Activated CD4-positive, alpha-beta memory T cell treated with anti-CD3 and anti-CD28 coated beads for 36 hours (primary cell): ENCODE measurements at regions not wholly inside any gene's neighbourhood (a gene's known extent, or its start where the extent isn't known, plus 50 kb on each side); places are given as distances from the start of the nearest gene placed in this dataset.

Experiments used
- CTCF ChIA-PET: fragments of 350-600 bp; sonication (Branson Sonifier 250); formaldehyde crosslinking; loops from one replicate; lab custom pipeline; 2021; ENCODE audit warnings: antibody characterized with exemption, inconsistent platforms; lab: Charles Lee
- POLR2A ChIA-PET: fragments of 350-600 bp; sonication (Branson Sonifier 250); formaldehyde crosslinking; loops from one replicate; lab custom pipeline; 2021; ENCODE audit warnings: antibody characterized with exemption; lab: Charles Lee
- DNase-seq: peaks from one replicate; pipeline ENCODE4 v3.0.0-alpha.2; 2020
- H3K27ac Mint-ChIP-seq: one replicate; pipeline ENCODE4 v1.8.0; 2021; ENCODE audit warnings: mixed read lengths
- H3K27me3 Mint-ChIP-seq: one replicate; pipeline ENCODE4 v1.8.0; 2021; ENCODE audit warnings: mixed read lengths
- H3K36me3 Mint-ChIP-seq: one replicate; pipeline ENCODE4 v1.8.0; 2021; ENCODE audit warnings: mixed read lengths
- H3K4me1 Mint-ChIP-seq: one replicate; pipeline ENCODE4 v1.8.0; 2021; ENCODE audit warnings: low read depth, mixed read lengths
- H3K4me3 Mint-ChIP-seq: one replicate; pipeline ENCODE4 v1.8.0; 2021; ENCODE audit warnings: mild to moderate bottlenecking, mixed read lengths
- H3K9me3 Mint-ChIP-seq: one replicate; pipeline ENCODE4 v1.8.0; 2021; ENCODE audit warnings: mixed read lengths
- intact Hi-C: fragments of 100-400 bp; cut with micrococcal nuclease; formaldehyde crosslinking; loops from one replicate; pipeline ENCODE4 v1.15.1; 2023

DNA sequence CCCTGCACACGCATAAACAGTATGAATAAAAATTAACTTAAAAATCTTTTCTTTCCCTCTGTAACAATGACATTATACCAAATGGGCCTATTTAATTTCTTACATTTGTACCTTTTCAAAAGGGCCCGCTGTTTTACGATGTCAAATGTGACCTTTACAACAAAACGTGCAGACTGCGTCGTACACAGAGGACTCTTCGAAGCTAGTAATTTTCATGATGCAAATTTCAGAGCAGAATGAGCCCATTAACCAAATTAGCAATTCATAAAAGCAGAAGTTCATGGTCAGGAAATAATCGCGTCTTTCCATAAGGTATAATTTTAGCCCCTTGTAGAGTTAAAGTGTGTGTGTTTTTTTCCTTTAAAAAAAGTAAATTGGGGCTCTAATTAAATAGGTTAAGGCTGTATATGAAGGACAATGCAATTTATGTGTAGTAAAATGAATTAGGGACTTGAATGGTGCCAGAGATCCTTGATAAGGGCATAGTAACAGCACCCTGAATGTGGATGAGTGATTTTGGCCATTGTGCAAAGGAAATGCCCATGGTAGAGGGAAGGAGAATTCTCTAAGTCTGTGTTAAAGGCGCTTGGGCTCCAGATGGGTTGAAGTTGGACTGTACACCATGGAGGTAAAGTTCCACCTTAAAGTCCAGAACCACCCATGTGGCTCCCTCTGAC lies 546.4 kb upstream of the EEF2KMT start:
- Mint-ChIP-seq H3K9me3 (peaks cover 18% of the 10 kb centered on the region), H3K4me3 (no peak overlapping the region), H3K27ac (no peak overlapping the region), H3K27me3 (no peaks in the 10 kb centered on the region), H3K36me3 (no peaks in the 10 kb centered on the region), H3K4me1 (no peaks in the 10 kb centered on the region)
- DNase-seq = no peak
- ChIA-PET CTCF (interaction anchor here (1.1 kb wide), 1 partner anchor 10 kb away, joined by 4 read pairs; no protein-coding TSS in a partner anchor), POLR2A (no interaction called here)
- intact Hi-C loops = no loop called here

DNA sequence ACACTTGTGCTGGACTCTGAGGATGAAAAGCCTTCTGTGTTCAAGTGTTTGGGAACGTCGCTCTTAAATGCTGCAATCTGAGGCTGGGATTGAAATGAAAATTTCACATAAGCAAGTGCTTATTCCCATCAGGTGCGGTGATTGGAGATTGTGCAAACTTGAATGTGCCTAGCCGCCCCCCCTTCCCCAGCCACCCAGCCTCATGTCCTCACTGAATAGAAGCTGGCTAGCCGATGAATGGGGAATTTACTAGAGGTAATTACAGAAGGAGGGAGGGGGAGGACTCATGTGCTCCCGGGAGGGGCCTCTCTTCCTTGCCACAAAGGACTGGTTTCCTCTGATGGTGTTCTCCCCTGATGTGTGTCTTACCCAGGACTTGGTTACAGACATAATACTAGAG lies 544.8 kb upstream of the EEF2KMT start:
- ChIA-PET CTCF (interaction anchor here (1.1 kb wide), 1 partner anchor 8 kb away, joined by 4 read pairs; no protein-coding TSS in a partner anchor), POLR2A (no interaction called here)
- Mint-ChIP-seq H3K27me3 (no peaks in the 10 kb centered on the region), H3K4me3 (no peak overlapping the region), H3K27ac (no peak overlapping the region), H3K9me3 (peaks cover 18% of the 10 kb centered on the region), H3K4me1 (no peaks in the 10 kb centered on the region), H3K36me3 (no peaks in the 10 kb centered on the region)
- no peak for DNase-seq
- intact Hi-C loops = no loop called here

DNA sequence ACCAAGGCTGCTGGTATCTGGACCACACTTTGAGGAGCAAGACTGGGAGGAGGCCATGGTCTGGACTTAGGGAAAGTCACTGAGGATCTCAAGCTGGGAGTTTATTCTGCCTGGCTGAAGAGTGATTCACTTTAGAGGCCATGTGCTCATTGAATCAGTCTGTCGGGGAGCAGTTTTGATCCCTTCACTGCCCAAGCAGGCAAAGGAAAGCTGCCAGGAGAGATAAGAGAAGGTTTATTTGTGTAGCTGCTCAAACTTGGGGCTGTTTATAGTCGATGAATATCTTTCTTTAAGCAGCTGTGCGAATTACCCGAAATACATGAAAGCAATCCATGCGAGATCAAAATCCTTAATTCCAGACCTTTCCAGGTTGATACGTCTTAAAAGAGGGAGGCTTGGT lies 544.4 kb upstream of the EEF2KMT start:
- Mint-ChIP-seq H3K27ac (no peak overlapping the region), H3K27me3 (no peaks in the 10 kb centered on the region), H3K9me3 (peaks cover 18% of the 10 kb centered on the region), H3K4me1 (no peaks in the 10 kb centered on the region), H3K4me3 (no peak overlapping the region), H3K36me3 (no peaks in the 10 kb centered on the region)
- intact Hi-C loops = no loop called here
- POLR2A ChIA-PET = no interaction called here
- CTCF ChIA-PET = no interaction called here
- DNase-seq = no peak

- H3K9me3 Mint-ChIP-seq = peaks cover 18% of the 10 kb centered on the region
- intact Hi-C loops = no loop called here
- no peaks in the 10 kb centered on the region for H3K36me3 Mint-ChIP-seq
- no peak for DNase-seq
- CTCF ChIA-PET = no interaction called here
- H3K4me3 Mint-ChIP-seq = no peak overlapping the region
- POLR2A ChIA-PET = no interaction called here
- H3K27ac Mint-ChIP-seq = no peak overlapping the region
- H3K4me1 Mint-ChIP-seq = no peaks in the 10 kb centered on the region
- no peaks in the 10 kb centered on the region for H3K27me3 Mint-ChIP-seq
Observed at GRCh38 chr16:5640883-5641282, 543.3 kb upstream of the EEF2KMT start.

GRCh38 chr16:5639531-5639930 lies 541.9 kb upstream of the EEF2KMT start:
- Mint-ChIP-seq H3K27ac (no peak overlapping the region), H3K4me3 (no peak overlapping the region), H3K9me3 (peaks cover 18% of the 10 kb centered on the region), H3K36me3 (no peaks in the 10 kb centered on the region), H3K27me3 (no peaks in the 10 kb centered on the region), H3K4me1 (no peaks in the 10 kb centered on the region)
- DNase-seq = no peak
- CTCF ChIA-PET = no interaction called here
- POLR2A ChIA-PET = no interaction called here
- intact Hi-C loops = no loop called here

DNA sequence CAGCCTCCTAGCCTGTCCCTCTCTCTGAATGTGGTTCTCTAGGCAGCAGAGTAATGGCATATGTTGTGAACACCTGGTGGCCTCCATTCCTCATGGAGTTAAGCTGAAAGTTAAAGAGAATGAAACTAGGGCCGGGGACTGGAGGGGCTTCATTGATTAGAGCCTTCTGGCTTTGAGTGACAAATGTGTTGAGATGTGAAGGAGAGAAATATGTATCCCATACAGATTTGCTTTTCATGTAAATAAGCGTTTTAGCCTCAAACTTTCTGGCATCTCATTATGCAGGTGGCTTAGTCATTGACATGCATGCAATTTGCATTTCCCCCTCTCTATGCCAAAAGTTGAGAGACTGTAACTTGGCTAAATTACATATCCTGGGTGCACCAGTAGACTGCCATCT lies 537.7 kb upstream of the EEF2KMT start:
- Mint-ChIP-seq H3K36me3 (no peaks in the 10 kb centered on the region), H3K27me3 (no peaks in the 10 kb centered on the region), H3K27ac (no peak overlapping the region), H3K4me1 (no peaks in the 10 kb centered on the region), H3K9me3 (peaks cover 2% of the 10 kb centered on the region), H3K4me3 (no peak overlapping the region)
- intact Hi-C loops = no loop called here
- CTCF ChIA-PET = interaction anchor here (1.9 to 2.7 kb wide), 2 partner anchors 15 to 20 kb away, joined by 4 to 9 read pairs; no protein-coding TSS in a partner anchor
- no peak for DNase-seq
- POLR2A ChIA-PET = no interaction called here

- POLR2A ChIA-PET = no interaction called here
- Mint-ChIP-seq H3K4me1 (no peaks in the 10 kb centered on the region), H3K36me3 (no peaks in the 10 kb centered on the region), H3K27me3 (no peaks in the 10 kb centered on the region), H3K4me3 (no peak overlapping the region), H3K27ac (no peak overlapping the region), H3K9me3 (peaks cover 2% of the 10 kb centered on the region)
- DNase-seq = no peak
- intact Hi-C loops = no loop called here
- CTCF ChIA-PET = interaction anchor here (1.0 to 2.7 kb wide), 3 partner anchors 8 to 19 kb away, joined by 4 to 9 read pairs (median 4); no protein-coding TSS in a partner anchor
Observed at GRCh38 chr16:5634666-5635180, 537.1 kb upstream of the EEF2KMT start.

GRCh38 chr16:5633845-5634440 lies 536.3 kb upstream of the EEF2KMT start:
- ChIA-PET CTCF (interaction anchor here (1.0 to 2.7 kb wide), 3 partner anchors 9 to 18 kb away, joined by 4 to 9 read pairs (median 4); no protein-coding TSS in a partner anchor), POLR2A (no interaction called here)
- peaks cover 8% of the 10 kb centered on the region for H3K9me3 Mint-ChIP-seq
- no peak for DNase-seq
- intact Hi-C loops = no loop called here
- H3K27me3 Mint-ChIP-seq = no peaks in the 10 kb centered on the region
- no peaks in the 10 kb centered on the region for H3K36me3 Mint-ChIP-seq
- H3K27ac Mint-ChIP-seq = no peak overlapping the region
- H3K4me3 Mint-ChIP-seq = no peak overlapping the region
- no peaks in the 10 kb centered on the region for H3K4me1 Mint-ChIP-seq

DNA sequence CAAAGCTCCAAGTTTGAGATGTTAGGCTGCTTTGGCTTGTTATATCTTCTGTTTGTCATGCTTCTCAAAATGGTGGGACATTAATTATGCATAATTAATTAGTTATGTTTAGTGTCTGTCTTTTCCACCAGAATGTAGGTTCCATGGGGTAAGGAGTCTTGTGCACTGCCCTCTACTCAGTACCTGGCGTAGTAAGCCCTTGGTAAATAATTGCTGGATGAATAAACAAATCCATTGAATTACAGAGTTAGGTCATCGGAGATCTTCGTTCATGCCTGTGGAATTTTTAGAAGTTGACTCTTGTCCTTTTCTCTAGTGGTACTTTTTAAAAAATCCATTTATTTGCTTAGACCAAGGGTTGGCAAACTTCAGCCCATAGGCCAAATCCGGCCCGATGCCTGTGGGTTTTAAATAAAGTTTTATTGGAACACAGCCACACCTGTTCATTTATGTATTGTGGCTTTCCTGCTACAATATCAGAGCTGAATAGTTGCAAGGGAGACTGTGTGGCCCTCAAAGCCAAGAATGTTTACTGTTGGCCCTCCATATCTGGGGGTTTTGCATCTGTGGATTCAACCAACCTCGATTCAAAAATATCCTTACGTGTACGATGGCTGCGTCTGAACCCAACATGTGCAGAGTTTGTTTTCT lies 524.8 kb upstream of the EEF2KMT start:
- intact Hi-C loops = no loop called here

DNA sequence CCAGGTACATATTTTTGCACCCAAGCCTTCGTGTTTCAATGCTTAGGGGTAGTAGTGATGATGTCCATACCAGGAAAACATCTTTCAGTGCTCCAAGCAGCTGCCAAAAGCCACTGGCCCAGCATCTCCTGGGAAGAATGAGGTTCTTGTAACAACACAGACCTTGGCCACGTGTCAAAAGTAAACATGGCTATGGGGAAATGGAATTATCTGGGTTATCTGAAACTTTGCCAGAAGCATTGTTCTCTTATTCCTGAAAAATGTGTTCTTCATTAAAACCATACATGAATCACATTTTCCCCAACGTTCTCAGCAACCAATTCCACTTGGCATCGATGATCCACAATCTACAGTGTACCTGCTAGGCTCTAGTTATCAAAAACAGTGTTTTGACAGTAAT lies 524.2 kb upstream of the EEF2KMT start:
- Mint-ChIP-seq H3K4me3 (no peak overlapping the region), H3K27me3 (peaks cover 11% of the 10 kb centered on the region), H3K9me3 (peaks cover 9% of the 10 kb centered on the region), H3K4me1 (no peaks in the 10 kb centered on the region), H3K27ac (no peak overlapping the region), H3K36me3 (no peaks in the 10 kb centered on the region)
- DNase-seq = no peak
- ChIA-PET POLR2A (no interaction called here), CTCF (no interaction called here)
- intact Hi-C loops = no loop called here

More for the DNA sequence above, 524.8 kb upstream of the EEF2KMT start:
- Mint-ChIP-seq H3K4me1 (no peaks in the 10 kb centered on the region), H3K27me3 (peaks cover 6% of the 10 kb centered on the region), H3K27ac (no peak overlapping the region), H3K36me3 (no peaks in the 10 kb centered on the region), H3K4me3 (no peak overlapping the region), H3K9me3 (peaks cover 12% of the 10 kb centered on the region)
- no peak for DNase-seq
- ChIA-PET CTCF (no interaction called here), POLR2A (no interaction called here)

DNA sequence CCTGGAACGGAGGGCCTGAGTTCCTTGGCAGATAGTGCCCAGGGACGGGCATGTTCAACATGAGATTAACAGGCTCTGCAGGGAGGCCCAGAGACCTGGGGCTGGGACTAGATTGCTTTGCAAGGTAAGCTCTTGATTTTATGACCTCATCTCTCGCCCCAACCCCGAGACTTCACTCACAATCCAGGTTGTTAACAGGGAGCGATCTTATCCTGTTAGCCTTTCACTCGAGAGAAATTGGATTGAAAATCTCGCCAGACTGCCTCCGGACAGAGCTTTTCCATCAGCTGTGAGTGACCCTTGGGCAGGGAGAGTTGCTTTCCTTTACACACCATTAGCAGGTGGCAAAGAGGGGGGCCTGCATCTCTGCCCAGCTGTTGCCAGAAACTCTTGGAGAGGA lies 521.7 kb upstream of the EEF2KMT start:
- H3K9me3 Mint-ChIP-seq = peaks cover 5% of the 10 kb centered on the region
- H3K27me3 Mint-ChIP-seq = peaks cover 14% of the 10 kb centered on the region
- no peaks in the 10 kb centered on the region for H3K36me3 Mint-ChIP-seq
- DNase-seq = no peak
- H3K27ac Mint-ChIP-seq = no peak overlapping the region
- CTCF ChIA-PET = no interaction called here
- POLR2A ChIA-PET = no interaction called here
- no peaks in the 10 kb centered on the region for H3K4me1 Mint-ChIP-seq
- intact Hi-C loops = no loop called here
- no peak overlapping the region for H3K4me3 Mint-ChIP-seq

DNA sequence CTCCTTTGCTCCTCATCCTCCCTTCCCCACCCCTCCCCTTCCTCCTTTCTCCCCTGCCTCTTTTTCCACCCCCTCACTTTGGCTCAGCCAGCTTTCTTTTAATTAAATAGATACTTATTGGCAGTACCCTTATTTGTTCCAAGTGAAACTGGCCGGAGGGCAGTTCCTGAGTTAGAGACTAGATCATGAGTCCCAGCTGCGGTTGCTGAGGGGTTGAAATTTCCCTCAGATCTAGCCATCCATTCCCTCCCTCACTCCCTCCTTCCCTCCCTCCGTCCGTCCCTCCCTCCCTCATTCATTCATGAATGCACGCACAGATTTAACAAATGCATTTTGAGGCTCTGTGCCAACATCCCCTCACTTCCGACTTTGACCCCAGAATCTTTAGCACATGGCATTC lies 519.2 kb upstream of the EEF2KMT start:
- Mint-ChIP-seq H3K4me3 (no peak overlapping the region), H3K36me3 (no peaks in the 10 kb centered on the region), H3K9me3 (no peaks in the 10 kb centered on the region), H3K4me1 (no peaks in the 10 kb centered on the region), H3K27ac (no peak overlapping the region), H3K27me3 (peaks cover 14% of the 10 kb centered on the region)
- CTCF ChIA-PET = interaction anchor here (0.7 to 1.8 kb wide), 6 partner anchors 8 to 1026 kb away, joined by 3 to 9 read pairs (median 4); no protein-coding TSS in a partner anchor
- POLR2A ChIA-PET = no interaction called here
- intact Hi-C loops = no loop called here
- DNase-seq = no peak
